ENCODE measurements at regions not wholly inside any gene's neighbourhood (a gene's known extent, or its start where the extent isn't known, plus 50 kb on each side); places are given as distances from the start of the nearest gene placed in this dataset.

- Histone ChIP-seq H3K9me2 (ENCODE audit: insufficient read depth) (no peaks in the 10 kb centered on the region; the same call in 1 of the 2 replicates), H2AFZ (ENCODE audit: low read depth, low read length, poor library complexity, severe bottlenecking) (no peak overlapping the region), H3K4me1 (ENCODE audit: control insufficient read depth in 1 of 2, insufficient read depth in 2 of 2, low read length in 2 of 2) (no peaks in the 10 kb centered on the region), H3K9me3 (ENCODE audit: control insufficient read depth in 1 of 2, insufficient read depth in 1 of 2, low read depth in 1 of 2, low read length in 2 of 2) (no peaks in the 10 kb centered on the region), H3K9ac (ENCODE audit: low read length) (no peak overlapping the region), H4K20me1 (ENCODE audit: insufficient read depth) (no peaks in the 10 kb centered on the region), H3K27me3 (ENCODE audit: insufficient read depth, low read length) (0 out of 2 replicates have a peak, but pooled peaks cover 2% of the 10 kb centered on the region), H3K4me3 (replicated peaks in 1 of 2; ENCODE audit: low read depth in 1 of 2, low read length in 2 of 2) (no peak overlapping the region), H3K27ac (ENCODE audit: low read depth, low read length) (no peak overlapping the region), H3K4me2 (ENCODE audit: low read length) (no peak overlapping the region), H3K79me2 (ENCODE audit: insufficient read depth, low read length) (no peaks in the 10 kb centered on the region), H3K36me3 (ENCODE audit: control insufficient read depth in 1 of 2, insufficient read depth in 2 of 2, low read length in 2 of 2) (no peaks in the 10 kb centered on the region)
- ChIA-PET CTCF (no interaction called here), RAD21 (ENCODE audit: low non-redundant PET in 1 of 2, low total read pairs in 2 of 2, uncharacterized antibody in 2 of 2, unreplicated experiment in 2 of 2) (no interaction called here), POLR2A (no interaction called here)
- intact Hi-C loops (cut with micrococcal nuclease): no loop called here
- TF ChIP-seq EZH2phosphoT487 (IDR thresholded peaks at IDR 0.05; ENCODE audit: borderline replicate concordance): no peak
- TF ChIP-seq REST (IDR thresholded peaks at IDR 0.05; ENCODE audit: low read depth): no peak
- TF ChIP-seq SIN3A (IDR thresholded peaks at IDR 0.05; ENCODE audit: low read depth): no peak
- no peak for TF ChIP-seq CBX3 (IDR thresholded peaks at IDR 0.05; ENCODE audit: low read depth)
- no peak for TF ChIP-seq MAX (IDR thresholded peaks at IDR 0.05)
- TF ChIP-seq RAD21 (IDR thresholded peaks at IDR 0.05; ENCODE audit: low read depth): no peak
- TF ChIP-seq POLR2A (IDR thresholded peaks at IDR 0.05; ENCODE audit: borderline replicate concordance, extremely low read depth, insufficient read depth, insufficient read length): no peak
- no peak for TF ChIP-seq YY1 (IDR thresholded peaks at IDR 0.05; ENCODE audit: extremely low read depth, insufficient replicate concordance, low read depth, low read length)
- no peak for TF ChIP-seq CTCF (IDR thresholded peaks at IDR 0.05 in 2 of 3, conservative IDR thresholded peaks at IDR 0.05 in 1 of 3; ENCODE audit: borderline replicate concordance in 1 of 3, insufficient read depth in 1 of 3, low read depth in 2 of 3, low read length in 2 of 3)
- no peak for TF ChIP-seq SP1 (IDR thresholded peaks at IDR 0.05; ENCODE audit: low read depth)
- no peak for TF ChIP-seq ATF3 (IDR thresholded peaks at IDR 0.05)
- TF ChIP-seq EZH2 (IDR thresholded peaks at IDR 0.05): no peak
- no peak for TF ChIP-seq POLR2AphosphoS5 (IDR thresholded peaks at IDR 0.05; ENCODE audit: low read depth, low read length)
- no peak for TF ChIP-seq SRF (IDR thresholded peaks at IDR 0.05; ENCODE audit: low read depth)
- no peak for TF ChIP-seq EGR1 (IDR thresholded peaks at IDR 0.05; ENCODE audit: low read depth)
- no peak for TF ChIP-seq ZNF274 (IDR thresholded peaks at IDR 0.05; ENCODE audit: low read depth, low read length)
- TF ChIP-seq FOSL1 (IDR thresholded peaks at IDR 0.05; ENCODE audit: low read depth): no peak
- BruUV-seq (replicated peaks): no TSS peak
- DNase-seq (ENCODE audit: low read depth, low spot score) (no peak), ATAC-seq (no peak)
These were observed 86.2 kb downstream of the TEX35 start for GRCh38 chr1:178599087-178599486.
